ENCODE measurements at regions not wholly inside any gene's neighbourhood (a gene's known extent, or its start where the extent isn't known, plus 50 kb on each side); places are given as distances from the start of the nearest gene placed in this dataset.

DNA sequence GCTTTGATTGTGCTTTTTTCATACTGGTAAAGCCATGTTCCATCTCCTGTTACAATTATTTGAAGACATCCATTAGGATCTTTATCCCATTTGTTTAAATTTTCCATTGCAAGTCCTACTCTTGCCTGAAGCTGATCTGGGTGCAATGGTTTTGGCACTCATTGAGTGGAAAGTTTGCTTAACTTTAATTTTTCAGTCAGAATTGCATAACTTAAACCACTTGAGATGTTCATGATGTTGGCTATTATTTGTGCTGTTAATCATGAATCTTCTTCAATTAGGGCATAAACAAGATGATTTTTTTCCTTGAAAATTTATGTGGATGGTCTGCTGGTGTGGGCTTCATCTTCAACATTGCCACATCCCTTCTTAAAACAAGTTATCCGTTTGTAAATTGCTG, 180.1 kb downstream of the ST6GAL2 start:
- no peak for TF ChIP-seq POLR2A (IDR thresholded peaks at IDR 0.05)
- TF ChIP-seq, protein P1, sequence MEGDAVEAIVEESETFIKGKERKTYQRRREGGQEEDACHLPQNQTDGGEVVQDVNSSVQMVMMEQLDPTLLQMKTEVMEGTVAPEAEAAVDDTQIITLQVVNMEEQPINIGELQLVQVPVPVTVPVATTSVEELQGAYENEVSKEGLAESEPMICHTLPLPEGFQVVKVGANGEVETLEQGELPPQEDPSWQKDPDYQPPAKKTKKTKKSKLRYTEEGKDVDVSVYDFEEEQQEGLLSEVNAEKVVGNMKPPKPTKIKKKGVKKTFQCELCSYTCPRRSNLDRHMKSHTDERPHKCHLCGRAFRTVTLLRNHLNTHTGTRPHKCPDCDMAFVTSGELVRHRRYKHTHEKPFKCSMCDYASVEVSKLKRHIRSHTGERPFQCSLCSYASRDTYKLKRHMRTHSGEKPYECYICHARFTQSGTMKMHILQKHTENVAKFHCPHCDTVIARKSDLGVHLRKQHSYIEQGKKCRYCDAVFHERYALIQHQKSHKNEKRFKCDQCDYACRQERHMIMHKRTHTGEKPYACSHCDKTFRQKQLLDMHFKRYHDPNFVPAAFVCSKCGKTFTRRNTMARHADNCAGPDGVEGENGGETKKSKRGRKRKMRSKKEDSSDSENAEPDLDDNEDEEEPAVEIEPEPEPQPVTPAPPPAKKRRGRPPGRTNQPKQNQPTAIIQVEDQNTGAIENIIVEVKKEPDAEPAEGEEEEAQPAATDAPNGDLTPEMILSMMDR (IDR thresholded peaks at IDR 0.05) = no peak
